Brain microvascular endothelial cell (primary cell): ENCODE measurements at regions not wholly inside any gene's neighbourhood (a gene's known extent, or its start where the extent isn't known, plus 50 kb on each side); places are given as distances from the start of the nearest gene placed in this dataset.

Experiments used
- DNase-seq: peaks from one replicate; pipeline ENCODE4 v3.0.0-alpha.2; 2020
- H3K27ac ChIP-seq: fragments of 250-450 bp; sonication (Bioruptor Pico); 2 replicates; pipeline ENCODE4 v1.5.1; 2020; ENCODE audit warnings: mild to moderate bottlenecking, moderate library complexity
- H3K27me3 ChIP-seq: fragments of 250-450 bp; sonication (Bioruptor Pico); replicated peaks from 2 replicates; pipeline ENCODE4 v1.5.1; 2020; ENCODE audit warnings: mild to moderate bottlenecking
- H3K36me3 ChIP-seq: fragments of 250-450 bp; sonication (Bioruptor Pico); replicated peaks from 2 replicates; pipeline ENCODE4 v1.5.1; 2020; ENCODE audit warnings: mild to moderate bottlenecking
- H3K4me3 ChIP-seq: 2 replicates; pipeline ENCODE4 v1.5.1; 2011; ENCODE audit warnings: low read depth, mild to moderate bottlenecking, control low read depth, low read length, moderate library complexity
- in situ Hi-C: cut with HindIII; loops from 2 replicates; pipeline ENCODE4 v1.10.0; 2017; ENCODE audit warnings: low sequenced_read_pairs, low pct_ligation_motif_present
- TF ChIP-seq, protein P1 (sequence below): IDR thresholded peaks from 2 replicates; pipeline ENCODE4 v1.5.1; 2011; ENCODE audit warnings: low read depth, mild to moderate bottlenecking, moderate library complexity, low read length, control low read depth, inconsistent platforms; ENCODE audit errors: missing control alignments

GRCh38 chr5:158492841-158493242, 606.9 kb downstream of the EBF1 start:
- in situ Hi-C loops = no loop called here
- no peaks in the 10 kb centered on the region for H3K27me3 ChIP-seq
- H3K4me3 ChIP-seq = no peak overlapping the region
- TF ChIP-seq, protein P1, sequence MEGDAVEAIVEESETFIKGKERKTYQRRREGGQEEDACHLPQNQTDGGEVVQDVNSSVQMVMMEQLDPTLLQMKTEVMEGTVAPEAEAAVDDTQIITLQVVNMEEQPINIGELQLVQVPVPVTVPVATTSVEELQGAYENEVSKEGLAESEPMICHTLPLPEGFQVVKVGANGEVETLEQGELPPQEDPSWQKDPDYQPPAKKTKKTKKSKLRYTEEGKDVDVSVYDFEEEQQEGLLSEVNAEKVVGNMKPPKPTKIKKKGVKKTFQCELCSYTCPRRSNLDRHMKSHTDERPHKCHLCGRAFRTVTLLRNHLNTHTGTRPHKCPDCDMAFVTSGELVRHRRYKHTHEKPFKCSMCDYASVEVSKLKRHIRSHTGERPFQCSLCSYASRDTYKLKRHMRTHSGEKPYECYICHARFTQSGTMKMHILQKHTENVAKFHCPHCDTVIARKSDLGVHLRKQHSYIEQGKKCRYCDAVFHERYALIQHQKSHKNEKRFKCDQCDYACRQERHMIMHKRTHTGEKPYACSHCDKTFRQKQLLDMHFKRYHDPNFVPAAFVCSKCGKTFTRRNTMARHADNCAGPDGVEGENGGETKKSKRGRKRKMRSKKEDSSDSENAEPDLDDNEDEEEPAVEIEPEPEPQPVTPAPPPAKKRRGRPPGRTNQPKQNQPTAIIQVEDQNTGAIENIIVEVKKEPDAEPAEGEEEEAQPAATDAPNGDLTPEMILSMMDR = no peak
- H3K27ac ChIP-seq = no peak overlapping the region
- peak; percentile 28 for DNase-seq
- H3K36me3 ChIP-seq = no peaks in the 10 kb centered on the region

- in situ Hi-C loops = no loop called here
- H3K27me3 ChIP-seq = no peaks in the 10 kb centered on the region
- TF ChIP-seq, protein P1 = no peak
- H3K4me3 ChIP-seq = no peak overlapping the region
- no peak overlapping the region for H3K27ac ChIP-seq
- H3K36me3 ChIP-seq = no peaks in the 10 kb centered on the region
- no peak for DNase-seq
Measured at GRCh38 chr5:158492136-158492535, 607.6 kb downstream of the EBF1 start.

DNA sequence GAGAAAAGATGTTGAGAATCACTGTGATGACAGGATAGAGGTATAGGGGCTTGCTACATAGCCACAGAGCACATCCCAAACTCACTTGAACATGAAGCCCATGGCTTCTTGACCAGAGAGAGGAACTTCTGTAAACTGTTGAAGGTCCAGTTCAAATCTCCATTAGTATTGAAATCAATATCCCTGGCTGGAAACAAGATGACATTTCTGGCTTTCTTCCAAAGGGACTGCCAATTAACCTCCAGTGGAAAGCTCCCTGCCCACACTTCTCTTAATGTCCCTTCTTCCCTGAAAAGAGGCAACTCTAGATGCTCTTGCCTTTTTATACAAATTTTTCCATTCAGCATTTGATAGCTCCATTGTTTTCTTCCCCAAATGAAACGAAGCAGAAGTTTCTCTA, 612.1 kb downstream of the EBF1 start:
- in situ Hi-C loops = no loop called here
- DNase-seq = no peak
- TF ChIP-seq, protein P1 = no peak
- Histone ChIP-seq H3K36me3 (no peaks in the 10 kb centered on the region), H3K27me3 (no peaks in the 10 kb centered on the region), H3K4me3 (no peak overlapping the region), H3K27ac (no peak overlapping the region)

GRCh38 chr5:158487156-158487555, 612.6 kb downstream of the EBF1 start:
- in situ Hi-C loops = no loop called here
- Histone ChIP-seq H3K4me3 (no peak overlapping the region), H3K27ac (no peak overlapping the region)

GRCh38 chr5:158486566-158486965, 613.1 kb downstream of the EBF1 start:
- Histone ChIP-seq H3K27me3 (no peaks in the 10 kb centered on the region), H3K36me3 (no peaks in the 10 kb centered on the region), H3K27ac (no peak overlapping the region), H3K4me3 (no peak overlapping the region)
- DNase-seq = no peak
- TF ChIP-seq, protein P1 = no peak
- in situ Hi-C loops = no loop called here

More at GRCh38 chr5:158487156-158487555, 612.6 kb downstream of the EBF1 start:
- Histone ChIP-seq H3K27me3 (no peaks in the 10 kb centered on the region), H3K36me3 (no peaks in the 10 kb centered on the region)
- DNase-seq = no peak
- TF ChIP-seq, protein P1 = no peak

- peak; percentile 18 for DNase-seq
- no peaks in the 10 kb centered on the region for H3K27me3 ChIP-seq
- no peak overlapping the region for H3K27ac ChIP-seq
- TF ChIP-seq, protein P1 = no peak
- in situ Hi-C loops = no loop called here
- no peaks in the 10 kb centered on the region for H3K36me3 ChIP-seq
- no peak overlapping the region for H3K4me3 ChIP-seq
Measured at GRCh38 chr5:158485604-158486081, 614.1 kb downstream of the EBF1 start.
